ENCODE measurements at regions not wholly inside any gene's neighbourhood (a gene's known extent, or its start where the extent isn't known, plus 50 kb on each side); places are given as distances from the start of the nearest gene placed in this dataset.
A peak's percentile ranks its signal among the peaks of the same experiment; 100 is the strongest.

DNA sequence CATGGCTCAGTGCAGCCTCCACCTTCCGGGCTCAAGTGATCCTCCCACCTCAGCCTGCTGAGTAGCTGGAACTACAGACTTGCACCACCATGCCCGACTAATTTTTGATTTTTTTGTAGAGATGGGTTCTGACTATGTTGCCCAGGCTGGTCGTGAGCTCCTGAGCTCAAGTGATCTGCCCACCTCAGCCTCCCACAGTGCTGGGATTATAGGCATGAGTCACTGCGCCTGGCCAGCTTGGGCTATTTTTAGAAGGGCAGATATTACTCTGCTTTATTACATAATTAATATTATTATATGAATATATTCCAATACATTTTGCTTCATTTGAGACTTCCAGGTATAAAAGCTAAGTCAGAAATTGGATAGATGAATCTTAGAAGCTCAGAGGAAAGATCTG, 143.7 kb upstream of the ANK2 start:
- Histone ChIP-seq H3K27ac (ENCODE audit: low read depth, low read length, severe bottlenecking) (no peak overlapping the region), H3K4me1 (ENCODE audit: control insufficient read depth, insufficient read depth, low read length, poor library complexity, severe bottlenecking) (peaks cover 41% of the 10 kb centered on the region), H3K9me3 (ENCODE audit: control insufficient read depth, low read length) (no peaks in the 10 kb centered on the region), H3K4me3 (ENCODE audit: extremely low read depth, insufficient read depth, low read length, poor library complexity, severe bottlenecking) (no peak overlapping the region), H3K36me3 (ENCODE audit: control insufficient read depth, insufficient read depth, low read length) (no peaks in the 10 kb centered on the region)
- WGBS, 2 experiments (ENCODE audit: insufficient coverage in 2 of 2) = 85 to 94% methylated on average over 2 to 3 of the region's 4 CpGs

DNA sequence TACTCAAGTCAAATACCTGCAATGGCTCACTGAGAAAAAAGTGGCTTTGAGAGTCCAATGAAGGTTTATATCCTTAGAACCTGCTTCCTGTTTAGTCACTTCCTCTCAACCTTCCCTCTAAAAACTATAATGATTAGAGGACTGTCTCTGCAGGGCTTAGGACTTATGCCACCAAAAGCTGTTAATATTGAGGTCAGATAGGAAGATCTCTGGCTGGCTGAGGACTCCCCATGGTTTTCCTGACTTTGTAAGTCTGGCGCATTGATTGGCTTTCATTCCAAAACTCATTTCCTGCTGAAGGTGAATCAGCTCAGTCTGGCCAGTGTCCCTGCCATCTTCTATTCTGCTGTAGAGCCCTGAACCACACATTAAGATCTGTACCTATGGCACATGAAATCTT, 140.9 kb upstream of the ANK2 start:
- Histone ChIP-seq H3K27ac (ENCODE audit: low read depth, low read length, severe bottlenecking) (peak overlapping the region; percentile 3), H3K36me3 (ENCODE audit: control insufficient read depth, insufficient read depth, low read length) (no peaks in the 10 kb centered on the region), H3K4me1 (ENCODE audit: control insufficient read depth, insufficient read depth, low read length, poor library complexity, severe bottlenecking) (peaks cover 31% of the 10 kb centered on the region), H3K9me3 (ENCODE audit: control insufficient read depth, low read length) (no peaks in the 10 kb centered on the region), H3K4me3 (ENCODE audit: extremely low read depth, insufficient read depth, low read length, poor library complexity, severe bottlenecking) (no peak overlapping the region)
- 88% methylated on average over 1 of the region's 1 CpG; no CpG with 5 or more reads in 1 of the 2 experiments for whole genome bisulfite sequencing, 2 experiments (ENCODE audit: insufficient coverage in 2 of 2)

DNA sequence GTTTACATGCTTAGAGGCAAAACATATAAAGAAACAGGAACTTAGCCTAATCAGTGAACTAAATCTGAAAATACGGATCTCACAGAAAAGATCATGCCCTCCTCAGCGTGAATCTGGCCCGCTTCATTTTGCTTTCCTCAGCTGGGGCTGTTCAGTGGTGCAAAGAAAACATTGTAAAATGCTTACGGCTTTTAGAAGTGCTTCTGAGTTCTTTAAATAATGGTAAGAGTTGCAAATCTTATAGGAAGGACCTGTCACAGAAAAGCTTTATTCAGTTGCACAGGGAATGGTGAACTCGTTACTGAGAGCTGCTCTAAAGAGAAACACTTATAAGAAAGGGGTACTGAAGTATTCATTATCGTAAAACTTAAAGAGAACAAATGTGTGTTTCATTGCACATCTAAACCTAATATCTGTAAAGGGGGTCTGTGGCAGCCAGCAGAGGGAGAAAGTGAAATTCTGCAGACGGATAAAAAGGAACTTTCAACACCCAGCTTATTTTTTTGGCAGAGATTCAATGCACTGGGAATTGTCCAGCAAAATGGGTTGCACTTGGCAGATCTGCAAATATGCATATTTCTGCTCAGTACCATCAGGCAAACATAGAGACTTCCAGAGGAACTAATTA, 139.2 kb upstream of the ANK2 start:
- Histone ChIP-seq H3K4me1 (ENCODE audit: control insufficient read depth, insufficient read depth, low read length, poor library complexity, severe bottlenecking) (peaks cover 31% of the 10 kb centered on the region), H3K9me3 (ENCODE audit: control insufficient read depth, low read length) (no peaks in the 10 kb centered on the region), H3K4me3 (ENCODE audit: extremely low read depth, insufficient read depth, low read length, poor library complexity, severe bottlenecking) (no peak overlapping the region), H3K27ac (ENCODE audit: low read depth, low read length, severe bottlenecking) (peak overlapping the region; percentile 66), H3K36me3 (ENCODE audit: control insufficient read depth, insufficient read depth, low read length) (no peaks in the 10 kb centered on the region)
- 84 to 87% methylated on average over 4 to 6 of the region's 7 CpGs for WGBS, 2 experiments (ENCODE audit: insufficient coverage in 2 of 2)

DNA sequence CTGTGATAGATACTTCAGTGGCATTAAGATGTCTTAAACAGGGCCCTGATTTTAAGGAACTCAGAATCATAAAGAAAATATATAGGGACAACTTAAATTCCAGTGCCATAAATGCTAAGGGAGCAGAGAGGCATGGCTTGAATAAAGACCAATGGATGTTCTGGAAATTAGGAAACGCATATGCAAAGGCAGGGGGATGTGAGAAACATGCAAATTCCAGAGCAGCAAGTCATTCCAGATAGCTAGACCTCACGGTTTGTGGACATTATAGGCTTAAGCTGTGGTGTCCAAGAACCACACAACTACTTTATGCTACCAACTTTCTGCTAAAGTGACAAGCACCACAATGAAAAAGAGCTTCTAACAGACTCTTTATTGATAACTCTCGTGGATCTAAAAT, 132.6 kb upstream of the ANK2 start:
- H3K9me3 ChIP-seq (ENCODE audit: control insufficient read depth, low read length) = no peaks in the 10 kb centered on the region
- H3K36me3 ChIP-seq (ENCODE audit: control insufficient read depth, insufficient read depth, low read length) = no peaks in the 10 kb centered on the region
- no peak overlapping the region for H3K4me3 ChIP-seq (ENCODE audit: extremely low read depth, insufficient read depth, low read length, poor library complexity, severe bottlenecking)
- H3K27ac ChIP-seq (ENCODE audit: low read depth, low read length, severe bottlenecking) = no peak overlapping the region
- peaks cover 8% of the 10 kb centered on the region for H3K4me1 ChIP-seq (ENCODE audit: control insufficient read depth, insufficient read depth, low read length, poor library complexity, severe bottlenecking)
- 57 to 88% methylated on average over 1 to 3 of the region's 3 CpGs for WGBS, 2 experiments (ENCODE audit: insufficient coverage in 2 of 2)

DNA sequence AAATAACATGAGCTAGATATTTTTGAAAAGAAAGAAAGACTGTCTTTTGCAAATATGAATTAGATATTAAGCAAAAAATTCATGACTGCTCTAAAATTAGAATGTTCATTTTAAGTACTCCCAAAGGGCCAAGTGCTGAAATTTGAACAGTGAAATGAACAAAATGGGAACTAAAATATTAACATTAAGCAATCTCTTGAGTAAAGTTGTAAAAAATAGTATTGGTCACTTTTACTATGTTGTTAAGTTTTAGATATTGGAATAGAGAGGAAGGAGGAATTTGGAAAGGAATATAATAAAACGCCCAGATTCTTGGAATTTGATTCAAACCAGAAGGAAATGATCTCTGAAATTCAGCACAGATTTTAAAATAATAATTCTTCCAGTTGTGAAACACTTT, 125.9 kb upstream of the ANK2 start:
- H3K36me3 ChIP-seq (ENCODE audit: control insufficient read depth, insufficient read depth, low read length) = no peaks in the 10 kb centered on the region
- H3K4me3 ChIP-seq (ENCODE audit: extremely low read depth, insufficient read depth, low read length, poor library complexity, severe bottlenecking) = no peak overlapping the region
- H3K4me1 ChIP-seq (ENCODE audit: control insufficient read depth, insufficient read depth, low read length, poor library complexity, severe bottlenecking) = no peaks in the 10 kb centered on the region
- H3K27ac ChIP-seq (ENCODE audit: low read depth, low read length, severe bottlenecking) = no peak overlapping the region
- no CpG with 5 or more reads among the region's 1 CpG for WGBS, 2 experiments (ENCODE audit: insufficient coverage in 2 of 2)
- no peaks in the 10 kb centered on the region for H3K9me3 ChIP-seq (ENCODE audit: control insufficient read depth, low read length)

DNA sequence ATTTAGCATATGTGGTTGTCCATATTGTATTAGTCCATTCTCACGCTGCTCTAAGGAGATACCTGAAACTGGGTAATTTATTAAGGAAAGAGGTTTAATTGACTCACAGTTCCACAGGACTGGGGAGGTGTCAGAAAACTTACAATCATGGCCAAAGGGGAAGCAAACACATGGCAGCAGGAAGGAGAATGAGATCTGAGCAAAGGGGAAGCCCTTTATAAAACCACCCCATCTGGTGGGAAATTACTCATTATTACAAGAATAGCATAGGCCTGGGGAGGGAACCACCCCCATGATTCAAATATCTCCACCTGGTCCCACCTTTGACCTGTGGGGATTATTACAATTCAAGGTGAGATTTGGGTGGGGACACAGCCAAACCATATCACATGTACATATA, 122.6 kb upstream of the ANK2 start:
- no peak overlapping the region for H3K27ac ChIP-seq (ENCODE audit: low read depth, low read length, severe bottlenecking)
- WGBS, 2 experiments (ENCODE audit: insufficient coverage in 2 of 2) = 100% methylated on average over 1 of the region's 1 CpG
- no peaks in the 10 kb centered on the region for H3K36me3 ChIP-seq (ENCODE audit: control insufficient read depth, insufficient read depth, low read length)
- no peak overlapping the region for H3K4me3 ChIP-seq (ENCODE audit: extremely low read depth, insufficient read depth, low read length, poor library complexity, severe bottlenecking)
- no peaks in the 10 kb centered on the region for H3K9me3 ChIP-seq (ENCODE audit: control insufficient read depth, low read length)
- H3K4me1 ChIP-seq (ENCODE audit: control insufficient read depth, insufficient read depth, low read length, poor library complexity, severe bottlenecking) = no peaks in the 10 kb centered on the region

DNA sequence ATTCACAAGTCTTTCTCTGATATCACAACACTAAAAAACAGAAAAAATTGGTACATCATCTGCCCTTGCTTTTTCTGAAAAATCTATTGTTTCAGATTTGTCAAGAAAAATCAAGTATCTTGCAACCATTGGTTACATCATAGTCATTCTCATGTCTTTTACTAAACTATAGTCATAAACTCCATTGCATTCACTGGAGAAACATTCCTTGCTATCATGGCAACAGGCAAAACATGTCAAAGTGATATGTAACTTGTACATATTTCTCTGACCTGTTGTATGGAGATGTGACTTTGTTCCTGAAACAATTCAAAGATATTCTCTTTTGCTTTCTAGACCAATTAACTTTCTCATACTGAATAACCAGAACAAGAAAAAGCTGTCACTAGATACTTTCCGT, 121.9 kb upstream of the ANK2 start:
- Histone ChIP-seq H3K9me3 (ENCODE audit: control insufficient read depth, low read length) (no peaks in the 10 kb centered on the region), H3K4me1 (ENCODE audit: control insufficient read depth, insufficient read depth, low read length, poor library complexity, severe bottlenecking) (no peaks in the 10 kb centered on the region), H3K27ac (ENCODE audit: low read depth, low read length, severe bottlenecking) (peak overlapping the region; percentile 1), H3K4me3 (ENCODE audit: extremely low read depth, insufficient read depth, low read length, poor library complexity, severe bottlenecking) (no peak overlapping the region), H3K36me3 (ENCODE audit: control insufficient read depth, insufficient read depth, low read length) (no peaks in the 10 kb centered on the region)
- WGBS, 2 experiments (ENCODE audit: insufficient coverage in 2 of 2) = 80 to 93% methylated on average over 1 of the region's 1 CpG

DNA sequence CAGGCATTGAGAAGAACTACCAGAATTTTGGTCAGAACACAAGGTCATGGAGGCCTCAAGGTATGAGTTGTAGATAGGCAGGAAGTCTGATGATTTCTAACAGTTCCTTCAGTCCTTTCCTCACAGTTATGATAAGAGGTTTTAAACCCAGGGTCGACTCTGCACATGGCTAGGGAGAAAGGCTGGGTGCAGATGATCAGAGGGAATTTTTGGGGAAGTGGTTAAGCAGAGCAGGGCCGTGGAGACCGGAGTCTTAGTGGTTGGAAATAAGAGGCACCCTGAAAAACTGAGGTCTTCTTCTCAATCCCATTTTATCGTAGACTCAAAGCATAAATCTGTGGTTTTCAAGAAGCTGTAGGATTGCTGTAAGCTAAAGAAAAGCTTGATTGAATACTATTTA, 118.5 kb upstream of the ANK2 start:
- no peaks in the 10 kb centered on the region for H3K36me3 ChIP-seq (ENCODE audit: control insufficient read depth, insufficient read depth, low read length)
- H3K9me3 ChIP-seq (ENCODE audit: control insufficient read depth, low read length) = no peaks in the 10 kb centered on the region
- H3K4me3 ChIP-seq (ENCODE audit: extremely low read depth, insufficient read depth, low read length, poor library complexity, severe bottlenecking) = no peak overlapping the region
- WGBS, 2 experiments (ENCODE audit: insufficient coverage in 2 of 2) = 100% methylated on average over 3 of the region's 4 CpGs; no CpG with 5 or more reads in 1 of the 2 experiments
- no peaks in the 10 kb centered on the region for H3K4me1 ChIP-seq (ENCODE audit: control insufficient read depth, insufficient read depth, low read length, poor library complexity, severe bottlenecking)
- H3K27ac ChIP-seq (ENCODE audit: low read depth, low read length, severe bottlenecking) = no peak overlapping the region

DNA sequence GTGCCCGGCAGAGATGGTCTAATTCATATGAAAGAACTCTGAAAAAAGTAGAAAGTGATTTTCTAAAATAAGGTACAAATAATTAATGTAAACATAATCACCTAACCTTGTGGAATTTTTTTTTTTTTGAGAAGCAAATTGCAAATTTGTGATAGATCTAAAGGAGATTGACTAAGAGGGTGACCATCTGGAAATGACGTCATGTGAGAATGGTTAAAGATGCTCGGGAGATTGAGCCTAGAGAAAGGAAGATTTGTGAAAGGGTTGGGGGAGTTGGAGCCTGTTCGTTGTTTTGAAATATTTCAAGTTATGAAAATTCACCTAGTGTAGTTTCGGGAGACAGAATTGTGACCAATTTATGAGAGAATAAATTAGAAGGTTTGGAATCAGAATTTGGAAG, 115.7 kb upstream of the ANK2 start:
- Histone ChIP-seq H3K9me3 (ENCODE audit: control insufficient read depth, low read length) (no peaks in the 10 kb centered on the region), H3K27ac (ENCODE audit: low read depth, low read length, severe bottlenecking) (no peak overlapping the region), H3K4me3 (ENCODE audit: extremely low read depth, insufficient read depth, low read length, poor library complexity, severe bottlenecking) (no peak overlapping the region), H3K4me1 (ENCODE audit: control insufficient read depth, insufficient read depth, low read length, poor library complexity, severe bottlenecking) (no peaks in the 10 kb centered on the region), H3K36me3 (ENCODE audit: control insufficient read depth, insufficient read depth, low read length) (no peaks in the 10 kb centered on the region)
- 87 to 92% methylated on average over 4 to 5 of the region's 5 CpGs for WGBS, 2 experiments (ENCODE audit: insufficient coverage in 2 of 2)

DNA sequence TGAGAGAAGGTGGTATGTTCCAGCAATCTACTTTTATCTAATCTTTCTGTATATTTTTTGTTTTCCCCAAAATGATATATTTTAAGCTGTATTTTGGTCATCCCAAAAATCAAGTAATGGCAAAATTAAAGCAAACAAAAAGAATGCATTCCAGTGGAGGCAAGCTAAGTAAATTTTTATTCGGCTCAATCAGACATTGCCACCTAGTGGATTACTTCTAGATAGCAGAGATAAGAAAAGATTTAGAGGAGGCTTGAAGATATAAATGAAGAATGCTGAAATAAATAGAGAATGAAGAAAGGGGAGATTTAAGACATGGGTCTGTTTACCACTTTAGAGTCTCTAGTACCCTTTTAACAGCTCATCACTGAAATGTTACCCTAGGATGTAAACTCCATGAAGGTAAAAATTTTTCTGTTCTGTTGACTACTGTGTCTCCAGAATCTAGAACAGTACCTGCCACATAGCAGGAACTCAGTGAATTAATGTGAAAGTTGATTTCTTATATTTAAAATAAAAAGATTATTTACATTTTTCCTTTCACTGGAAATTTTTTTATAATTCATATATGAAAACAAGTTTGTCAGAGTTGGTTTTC, 110.9 kb upstream of the ANK2 start:
- no peaks in the 10 kb centered on the region for H3K9me3 ChIP-seq (ENCODE audit: control insufficient read depth, low read length)
- H3K4me3 ChIP-seq (ENCODE audit: extremely low read depth, insufficient read depth, low read length, poor library complexity, severe bottlenecking) = no peak overlapping the region
- no peaks in the 10 kb centered on the region for H3K36me3 ChIP-seq (ENCODE audit: control insufficient read depth, insufficient read depth, low read length)
- H3K27ac ChIP-seq (ENCODE audit: low read depth, low read length, severe bottlenecking) = no peak overlapping the region
- 20% methylated on average over 1 of the region's 1 CpG; no CpG with 5 or more reads in 1 of the 2 experiments for WGBS, 2 experiments (ENCODE audit: insufficient coverage in 2 of 2)
- H3K4me1 ChIP-seq (ENCODE audit: control insufficient read depth, insufficient read depth, low read length, poor library complexity, severe bottlenecking) = no peaks in the 10 kb centered on the region

DNA sequence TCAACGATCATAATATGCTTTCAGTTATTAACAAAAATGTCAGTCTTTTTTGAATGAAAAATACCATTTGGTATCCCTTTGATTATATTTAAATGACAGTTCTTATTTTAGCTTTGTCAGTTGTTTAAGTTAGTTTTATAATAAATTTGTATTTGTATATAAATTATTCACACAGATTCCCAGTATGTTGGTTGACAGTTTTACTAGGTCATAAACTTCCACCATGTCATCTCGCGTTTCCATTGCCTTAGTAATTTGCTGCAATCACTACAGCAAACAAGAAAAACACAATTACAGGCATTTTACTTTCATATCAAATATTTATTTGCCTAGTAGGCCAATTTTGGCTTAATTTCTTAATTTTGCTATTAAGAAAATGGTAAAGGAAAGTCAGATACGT, 109.6 kb upstream of the ANK2 start:
- Histone ChIP-seq H3K9me3 (ENCODE audit: control insufficient read depth, low read length) (peaks cover under 1% of the 10 kb centered on the region), H3K36me3 (ENCODE audit: control insufficient read depth, insufficient read depth, low read length) (no peaks in the 10 kb centered on the region), H3K4me3 (ENCODE audit: extremely low read depth, insufficient read depth, low read length, poor library complexity, severe bottlenecking) (no peak overlapping the region), H3K4me1 (ENCODE audit: control insufficient read depth, insufficient read depth, low read length, poor library complexity, severe bottlenecking) (no peaks in the 10 kb centered on the region), H3K27ac (ENCODE audit: low read depth, low read length, severe bottlenecking) (no peak overlapping the region)
- 100% methylated on average over 1 of the region's 4 CpGs; no CpG with 5 or more reads in 1 of the 2 experiments for WGBS, 2 experiments (ENCODE audit: insufficient coverage in 2 of 2)

Measured in mesodermal cell (in vitro differentiated cells).